GM12873 (cell line): ENCODE measurements at regions not wholly inside any gene's neighbourhood (a gene's known extent, or its start where the extent isn't known, plus 50 kb on each side); places are given as distances from the start of the nearest gene placed in this dataset.

ENCODE experiments used
- CTCF ChIP-seq: IDR thresholded peaks from 2 replicates; pipeline ENCODE4 v1.5.1; 2012; ENCODE audit warnings: low read depth, mild to moderate bottlenecking, moderate library complexity, low read length, control low read depth; ENCODE audit not compliant: insufficient read depth; ENCODE audit errors: missing control alignments

- TF ChIP-seq CTCF: no peak
Measured at GRCh38 chr6:139442188-139442671, 67.8 kb upstream of the CITED2 start.

- no peak for TF ChIP-seq CTCF
Measured at GRCh38 chr6:139439349-139439748, 64.9 kb upstream of the CITED2 start.

- no peak for TF ChIP-seq CTCF
Measured at GRCh38 chr6:139438775-139439174, 64.3 kb upstream of the CITED2 start.

GRCh38 chr6:139436957-139437348 is 62.5 kb upstream of the CITED2 start:
- no peak for TF ChIP-seq CTCF

GRCh38 chr6:139436200-139436956 is 61.9 kb upstream of the CITED2 start:
- no peak for TF ChIP-seq CTCF

GRCh38 chr6:139433631-139434419 is 59.4 kb upstream of the CITED2 start:
- TF ChIP-seq CTCF: no peak

- no peak for TF ChIP-seq CTCF
Measured at GRCh38 chr6:139431602-139431956, 57.1 kb upstream of the CITED2 start.
